CD4-positive, alpha-beta T cell (primary cell): ENCODE measurements at regions not wholly inside any gene's neighbourhood (a gene's known extent, or its start where the extent isn't known, plus 50 kb on each side); places are given as distances from the start of the nearest gene placed in this dataset.

Experiments
- ATAC-seq: fragments of 200-7000 bp; cut with Tn5 transposase; one replicate; pipeline ENCODE4 v1.10.0; 2022; ENCODE audit warnings: mild to moderate bottlenecking; ENCODE audit not compliant: poor library complexity
- CTCF ChIA-PET: fragments of 350-600 bp; sonication (Branson Sonifier 250); formaldehyde crosslinking; loops from one replicate; lab custom pipeline; 2021; ENCODE audit warnings: antibody characterized with exemption, inconsistent platforms; lab: Charles Lee
- POLR2A ChIA-PET: fragments of 350-600 bp; sonication (Branson Sonifier 250); formaldehyde crosslinking; loops from one replicate; lab custom pipeline; 2021; ENCODE audit warnings: antibody characterized with exemption, inconsistent platforms; lab: Charles Lee
- DNase-seq, 14 experiments: peaks; one replicate each; pipeline ENCODE4 v3.0.0-alpha.2; 2013 to 2020; ENCODE audit warnings: mixed read lengths in 2 of 14
- H3K27ac ChIP-seq, 2 donors: one replicate each; pipeline versions ENCODE4 v1.5.1 to v1.7.0; 2013; ENCODE audit warnings: low read length in 2 of 2, low read depth in 1 of 2, mild to moderate bottlenecking in 1 of 2
- H3K27me3 ChIP-seq, 2 experiments: 1 replicate in 1 of 2; 2 replicates in 1 of 2; pipeline versions ENCODE4 v1.6.1 to v1.7.0; 2013; ENCODE audit warnings: low read length in 2 of 2, control low read depth in 1 of 2, mild to moderate bottlenecking in 1 of 2, moderate library complexity in 1 of 2; ENCODE audit not compliant: insufficient read depth in 2 of 2, control insufficient read depth in 1 of 2
- H3K36me3 ChIP-seq: one replicate; pipeline ENCODE4 v1.6.1; 2013; ENCODE audit warnings: low read length, control low read depth; ENCODE audit not compliant: insufficient read depth
- H3K4me1 ChIP-seq: one replicate; pipeline ENCODE4 v1.6.1; 2013; ENCODE audit warnings: low read length, control low read depth; ENCODE audit not compliant: insufficient read depth
- H3K4me3 ChIP-seq: one replicate; pipeline ENCODE4 v1.5.1; 2013; ENCODE audit warnings: mild to moderate bottlenecking, low read length, moderate library complexity
- H3K9me3 ChIP-seq, 2 experiments: 1 replicate in 1 of 2; 2 replicates in 1 of 2; pipeline versions ENCODE4 v1.6.1 to v1.7.0; 2013; ENCODE audit warnings: low read length in 2 of 2, mild to moderate bottlenecking in 2 of 2, control low read depth in 1 of 2, moderate library complexity in 1 of 2; ENCODE audit not compliant: control insufficient read depth in 1 of 2, insufficient read depth in 1 of 2
- H3K27ac Mint-ChIP-seq: one replicate; pipeline ENCODE4 v1.8.0; 2020; ENCODE audit warnings: mixed read lengths
- H3K27me3 Mint-ChIP-seq: one replicate; pipeline ENCODE4 v1.8.0; 2021; ENCODE audit warnings: mixed read lengths
- H3K36me3 Mint-ChIP-seq: one replicate; pipeline ENCODE4 v1.8.0; 2021; ENCODE audit warnings: low read depth, mixed read lengths
- H3K4me1 Mint-ChIP-seq: one replicate; pipeline ENCODE4 v1.8.0; 2021; ENCODE audit warnings: low read depth, mixed read lengths
- H3K4me3 Mint-ChIP-seq: one replicate; pipeline ENCODE4 v1.8.0; 2020; ENCODE audit warnings: mild to moderate bottlenecking, mixed read lengths
- H3K9me3 Mint-ChIP-seq: one replicate; pipeline ENCODE4 v1.8.0; 2020; ENCODE audit warnings: mixed read lengths
- intact Hi-C, 2 experiments: fragments of 100-400 bp; cut with DNase I in 1 of 2; cut with micrococcal nuclease in 1 of 2; formaldehyde crosslinking; loops; one replicate each; pipeline versions ENCODE4 v1.15.1 to v1.9.0; 2023 to 2025; cut with DNase I, micrococcal nuclease
- TF ChIP-seq, protein P1 (sequence below): fragments of 200-600 bp; IDR thresholded peaks from one replicate; pipeline ENCODE4 v1.8.0; 2022; ENCODE audit warnings: antibody characterized with exemption, mild to moderate bottlenecking

DNA sequence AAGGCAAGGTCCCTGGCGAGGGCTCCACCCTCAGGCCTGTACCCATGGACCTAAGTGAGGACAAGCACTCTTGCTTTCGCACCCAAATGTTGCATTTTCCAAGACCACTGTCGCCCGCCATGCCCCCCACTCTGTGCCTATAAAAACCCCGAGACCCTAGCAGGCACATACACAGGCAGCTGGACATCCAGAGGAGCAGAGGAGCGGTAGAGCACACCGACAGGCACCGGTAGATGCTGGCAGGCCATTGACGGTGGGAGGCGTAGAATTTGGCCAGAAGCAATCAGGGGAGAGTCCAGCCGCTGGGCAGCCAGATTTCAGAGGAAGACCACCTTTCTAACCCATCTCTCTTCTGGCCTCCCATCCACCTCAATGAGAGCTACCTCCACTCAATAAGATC, 715.2 kb upstream of the AADAT start:
- Histone ChIP-seq H3K27ac (no peak overlapping the region), H3K9me3 (peaks cover 0 to 7% of the 10 kb centered on the region in 2 experiments), H3K27me3 (no peaks in the 10 kb centered on the region), H3K4me1 (no peaks in the 10 kb centered on the region), H3K4me3 (no peak overlapping the region), H3K36me3 (no peaks in the 10 kb centered on the region)
- intact Hi-C loops, result no loop called here
- H3K4me1 Mint-ChIP-seq, result no peaks in the 10 kb centered on the region
- peaks cover 7% of the 10 kb centered on the region for H3K9me3 Mint-ChIP-seq
- ATAC-seq (no peak), DNase-seq (peak in 1 of 14 experiments; percentile 3)
- no peaks in the 10 kb centered on the region for H3K27me3 Mint-ChIP-seq
- POLR2A ChIA-PET, result no interaction called here
- H3K27ac Mint-ChIP-seq, result no peak overlapping the region
- CTCF ChIA-PET, result no interaction called here
- no peaks in the 10 kb centered on the region for H3K36me3 Mint-ChIP-seq
- TF ChIP-seq, protein P1, sequence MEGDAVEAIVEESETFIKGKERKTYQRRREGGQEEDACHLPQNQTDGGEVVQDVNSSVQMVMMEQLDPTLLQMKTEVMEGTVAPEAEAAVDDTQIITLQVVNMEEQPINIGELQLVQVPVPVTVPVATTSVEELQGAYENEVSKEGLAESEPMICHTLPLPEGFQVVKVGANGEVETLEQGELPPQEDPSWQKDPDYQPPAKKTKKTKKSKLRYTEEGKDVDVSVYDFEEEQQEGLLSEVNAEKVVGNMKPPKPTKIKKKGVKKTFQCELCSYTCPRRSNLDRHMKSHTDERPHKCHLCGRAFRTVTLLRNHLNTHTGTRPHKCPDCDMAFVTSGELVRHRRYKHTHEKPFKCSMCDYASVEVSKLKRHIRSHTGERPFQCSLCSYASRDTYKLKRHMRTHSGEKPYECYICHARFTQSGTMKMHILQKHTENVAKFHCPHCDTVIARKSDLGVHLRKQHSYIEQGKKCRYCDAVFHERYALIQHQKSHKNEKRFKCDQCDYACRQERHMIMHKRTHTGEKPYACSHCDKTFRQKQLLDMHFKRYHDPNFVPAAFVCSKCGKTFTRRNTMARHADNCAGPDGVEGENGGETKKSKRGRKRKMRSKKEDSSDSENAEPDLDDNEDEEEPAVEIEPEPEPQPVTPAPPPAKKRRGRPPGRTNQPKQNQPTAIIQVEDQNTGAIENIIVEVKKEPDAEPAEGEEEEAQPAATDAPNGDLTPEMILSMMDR, result no peak
- no peak overlapping the region for H3K4me3 Mint-ChIP-seq

DNA sequence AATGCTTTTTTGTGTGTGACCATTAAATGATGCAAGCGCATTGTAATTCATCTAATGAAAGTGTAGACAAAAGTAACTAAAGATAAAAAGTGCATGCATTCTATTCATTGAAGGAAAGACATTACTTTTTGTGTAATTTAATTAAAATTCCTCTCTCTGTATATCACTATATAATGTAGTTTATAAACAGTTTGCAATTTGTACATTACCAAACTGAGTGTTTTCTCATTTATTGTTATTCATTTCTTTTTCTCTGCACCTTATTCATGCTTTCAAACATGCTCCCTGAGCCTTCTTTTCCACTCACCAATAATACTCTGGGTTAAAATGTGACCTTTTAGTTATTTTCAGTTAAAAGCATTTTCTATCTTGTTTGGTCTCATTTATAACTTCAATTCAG, 713.7 kb upstream of the AADAT start:
- Histone ChIP-seq H3K36me3 (no peaks in the 10 kb centered on the region), H3K4me3 (no peak overlapping the region), H3K9me3 (peaks cover 0 to 7% of the 10 kb centered on the region in 2 experiments), H3K4me1 (no peaks in the 10 kb centered on the region), H3K27me3 (no peaks in the 10 kb centered on the region), H3K27ac (no peak overlapping the region)
- ATAC-seq, result no peak
- intact Hi-C loops, result no loop called here
- Mint-ChIP-seq H3K9me3 (peaks cover 7% of the 10 kb centered on the region), H3K4me1 (no peaks in the 10 kb centered on the region), H3K4me3 (no peak overlapping the region), H3K27ac (no peak overlapping the region), H3K36me3 (no peaks in the 10 kb centered on the region), H3K27me3 (no peaks in the 10 kb centered on the region)
- TF ChIP-seq, protein P1, result no peak
- ChIA-PET POLR2A (no interaction called here), CTCF (no interaction called here)
- no peak for DNase-seq

DNA sequence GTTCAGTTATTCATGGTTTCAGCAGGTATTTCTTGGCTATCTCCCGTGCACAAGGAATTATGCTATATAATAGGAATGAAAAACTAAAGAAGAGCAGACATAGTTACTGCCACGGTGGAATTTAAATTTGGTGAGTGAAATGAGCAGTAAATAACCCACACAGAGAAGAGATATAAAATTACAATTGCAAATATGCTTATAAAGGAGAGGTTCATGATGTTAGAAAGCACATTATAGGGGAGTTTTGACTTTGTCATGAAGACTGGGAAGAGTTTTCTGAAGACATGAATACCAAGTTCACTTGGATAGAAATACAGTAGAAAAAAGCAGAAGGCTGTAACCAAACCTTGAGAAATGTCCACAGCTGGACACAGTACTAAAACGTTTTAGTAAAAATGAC, 712.0 kb upstream of the AADAT start:
- POLR2A ChIA-PET, result no interaction called here
- no peaks in the 10 kb centered on the region for H3K4me1 ChIP-seq
- H3K9me3 ChIP-seq, result peaks cover 0 to 10% of the 10 kb centered on the region in 2 experiments
- no peak overlapping the region for H3K27ac ChIP-seq
- Mint-ChIP-seq H3K36me3 (no peaks in the 10 kb centered on the region), H3K4me3 (no peak overlapping the region), H3K9me3 (peaks cover 4% of the 10 kb centered on the region), H3K4me1 (no peaks in the 10 kb centered on the region), H3K27ac (no peak overlapping the region), H3K27me3 (no peaks in the 10 kb centered on the region)
- TF ChIP-seq, protein P1, result no peak
- DNase-seq, result no peak
- CTCF ChIA-PET, result no interaction called here
- H3K4me3 ChIP-seq, result no peak overlapping the region
- no peak for ATAC-seq
- no peaks in the 10 kb centered on the region for H3K27me3 ChIP-seq
- H3K36me3 ChIP-seq, result no peaks in the 10 kb centered on the region
- intact Hi-C loops, result no loop called here
